ENCODE measurements at regions not wholly inside any gene's neighbourhood (a gene's known extent, or its start where the extent isn't known, plus 50 kb on each side); places are given as distances from the start of the nearest gene placed in this dataset.

DNA sequence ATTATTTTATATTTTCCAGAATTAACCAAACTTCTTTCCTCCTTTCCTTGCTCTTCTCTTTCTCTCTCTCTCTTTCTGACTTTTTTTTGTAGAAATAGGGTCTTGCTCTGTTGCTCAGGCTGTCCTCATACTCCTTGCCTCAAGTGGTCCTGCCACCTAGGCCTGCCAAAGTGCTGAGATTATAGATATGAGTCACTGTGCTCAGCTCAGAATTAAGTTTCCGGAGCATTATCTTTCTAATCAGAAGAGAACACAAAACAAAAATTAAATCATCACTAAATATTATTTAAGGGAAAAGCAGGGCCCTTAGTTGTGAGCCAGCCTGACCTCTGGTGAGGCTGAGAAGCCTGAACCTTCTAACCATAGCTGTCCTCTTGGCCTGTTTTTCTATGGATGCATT, 168.2 kb downstream of the SOX2 start:
- H3K4me1 ChIP-seq (ENCODE audit: insufficient read depth, low read length) = peaks cover 6% of the 10 kb centered on the region
- no peaks in the 10 kb centered on the region for H3K27me3 ChIP-seq (ENCODE audit: insufficient read depth, low read length)
- no peak overlapping the region for H2AFZ ChIP-seq (ENCODE audit: low read depth, low read length)
- H3K36me3 ChIP-seq (ENCODE audit: insufficient read depth, low read length) = no peaks in the 10 kb centered on the region
- no peak overlapping the region for H3K4me3 ChIP-seq (ENCODE audit: low read length)
- H3K9me3 ChIP-seq (ENCODE audit: low read length) = no peaks in the 10 kb centered on the region

DNA sequence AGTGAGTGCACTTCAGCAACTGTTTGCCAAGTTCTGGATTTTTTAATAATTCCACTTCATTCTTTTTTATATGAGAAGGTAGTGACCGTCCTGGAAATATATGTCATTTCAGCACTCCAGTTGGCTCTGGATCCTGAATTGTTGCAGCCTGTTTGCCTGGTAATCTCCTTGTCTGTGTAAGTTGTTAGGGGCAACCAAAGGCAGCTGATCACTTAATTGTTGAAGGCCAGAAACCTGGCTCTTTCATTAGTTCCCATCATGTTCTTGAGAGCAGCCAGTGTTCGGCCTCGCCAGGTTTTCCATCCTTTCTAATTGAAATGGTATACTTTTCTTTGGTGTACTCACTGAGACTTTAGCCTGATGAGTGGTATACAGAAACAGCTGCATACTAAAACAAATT, 168.6 kb downstream of the SOX2 start:
- H2AFZ ChIP-seq (ENCODE audit: low read depth, low read length) = no peak overlapping the region
- peaks cover 6% of the 10 kb centered on the region for H3K4me1 ChIP-seq (ENCODE audit: insufficient read depth, low read length)
- no peaks in the 10 kb centered on the region for H3K9me3 ChIP-seq (ENCODE audit: low read length)
- no peak overlapping the region for H3K4me3 ChIP-seq (ENCODE audit: low read length)
- no peaks in the 10 kb centered on the region for H3K27me3 ChIP-seq (ENCODE audit: insufficient read depth, low read length)
- no peaks in the 10 kb centered on the region for H3K36me3 ChIP-seq (ENCODE audit: insufficient read depth, low read length)

DNA sequence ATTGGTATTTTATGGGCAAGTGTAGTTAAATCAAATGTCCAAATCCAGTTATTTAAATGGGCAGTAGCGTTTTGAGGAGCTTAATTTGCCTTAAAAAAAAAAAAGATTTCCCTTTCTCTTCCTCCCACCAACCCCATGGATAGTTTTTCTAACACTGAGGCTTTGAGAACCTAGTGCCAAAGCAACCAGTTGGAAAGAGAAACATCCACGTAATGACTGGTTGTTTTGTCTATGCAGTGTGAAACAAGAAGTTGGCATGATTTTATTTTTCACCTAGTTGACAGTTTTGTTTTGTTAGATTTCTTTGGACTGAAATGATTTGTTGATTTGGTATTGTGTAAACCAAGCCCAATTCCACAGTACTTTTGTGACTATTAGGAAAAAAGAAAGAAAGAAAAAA, 170.0 kb downstream of the SOX2 start:
- peaks cover 9% of the 10 kb centered on the region for H3K4me1 ChIP-seq (ENCODE audit: insufficient read depth, low read length)
- H3K9me3 ChIP-seq (ENCODE audit: low read length) = no peaks in the 10 kb centered on the region
- no peaks in the 10 kb centered on the region for H3K36me3 ChIP-seq (ENCODE audit: insufficient read depth, low read length)
- H2AFZ ChIP-seq (ENCODE audit: low read depth, low read length) = no peak overlapping the region
- H3K27me3 ChIP-seq (ENCODE audit: insufficient read depth, low read length) = no peaks in the 10 kb centered on the region
- no peak overlapping the region for H3K4me3 ChIP-seq (ENCODE audit: low read length)

DNA sequence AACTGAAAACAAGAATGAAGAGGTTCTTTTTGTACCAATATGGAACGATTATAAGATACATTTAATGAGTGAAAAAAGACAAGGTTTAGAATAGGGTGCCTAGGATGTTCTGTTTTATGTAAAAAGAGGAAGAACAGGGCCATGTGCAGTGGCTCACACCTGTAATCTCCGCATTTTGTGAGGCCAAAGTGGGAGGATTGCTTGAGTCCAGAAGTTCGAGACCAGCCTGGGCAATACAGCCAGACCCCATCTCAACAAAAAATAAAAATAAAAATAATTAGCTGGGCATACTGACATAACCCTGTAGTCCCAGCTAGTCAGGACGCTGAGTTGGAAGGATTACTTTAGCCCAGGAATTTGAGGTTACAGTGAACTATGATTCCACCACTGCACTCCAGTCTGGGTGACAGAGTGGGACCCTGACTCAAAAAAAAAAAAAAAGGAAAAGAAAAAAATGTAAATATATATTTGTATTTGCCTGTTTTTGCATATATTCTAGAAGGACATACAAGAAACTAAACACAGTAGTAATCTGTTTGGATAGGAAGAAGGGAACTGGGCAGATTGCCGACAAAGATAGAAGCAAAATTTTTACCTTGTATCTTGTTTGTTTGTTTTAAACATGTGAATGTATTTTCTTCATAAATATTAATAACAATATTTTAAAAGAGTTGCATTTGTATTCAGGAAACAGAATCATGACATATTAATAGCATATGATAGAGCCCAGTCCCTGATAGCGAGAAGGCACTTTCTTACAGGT, 174.3 kb downstream of the SOX2 start:
- no peaks in the 10 kb centered on the region for H3K9me3 ChIP-seq (ENCODE audit: low read length)
- no peaks in the 10 kb centered on the region for H3K27me3 ChIP-seq (ENCODE audit: insufficient read depth, low read length)
- no peaks in the 10 kb centered on the region for H3K36me3 ChIP-seq (ENCODE audit: insufficient read depth, low read length)
- no peak overlapping the region for H2AFZ ChIP-seq (ENCODE audit: low read depth, low read length)
- peaks cover 10% of the 10 kb centered on the region for H3K4me1 ChIP-seq (ENCODE audit: insufficient read depth, low read length)
- no peak overlapping the region for H3K4me3 ChIP-seq (ENCODE audit: low read length)

DNA sequence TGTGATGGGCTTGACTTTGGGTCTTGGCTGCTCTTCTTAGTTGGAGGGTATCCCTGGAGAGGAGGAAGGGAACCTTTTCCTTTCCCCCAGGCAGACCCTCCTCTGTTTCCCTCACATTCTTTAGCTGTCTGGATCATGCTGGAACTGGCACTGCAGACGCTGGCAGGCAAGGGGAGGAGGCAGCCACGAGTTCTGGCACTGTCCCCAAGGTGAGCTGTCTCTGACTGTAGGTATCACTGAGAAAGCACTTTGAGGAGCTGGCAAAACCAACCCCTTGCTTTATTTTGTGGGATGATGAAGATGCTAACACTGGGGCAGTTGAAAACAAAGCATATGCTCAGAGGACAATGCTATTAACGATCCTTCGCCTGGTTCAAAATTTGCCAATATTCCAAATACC, 175.0 kb downstream of the SOX2 start:
- no peaks in the 10 kb centered on the region for H3K36me3 ChIP-seq (ENCODE audit: insufficient read depth, low read length)
- peaks cover 10% of the 10 kb centered on the region for H3K4me1 ChIP-seq (ENCODE audit: insufficient read depth, low read length)

DNA sequence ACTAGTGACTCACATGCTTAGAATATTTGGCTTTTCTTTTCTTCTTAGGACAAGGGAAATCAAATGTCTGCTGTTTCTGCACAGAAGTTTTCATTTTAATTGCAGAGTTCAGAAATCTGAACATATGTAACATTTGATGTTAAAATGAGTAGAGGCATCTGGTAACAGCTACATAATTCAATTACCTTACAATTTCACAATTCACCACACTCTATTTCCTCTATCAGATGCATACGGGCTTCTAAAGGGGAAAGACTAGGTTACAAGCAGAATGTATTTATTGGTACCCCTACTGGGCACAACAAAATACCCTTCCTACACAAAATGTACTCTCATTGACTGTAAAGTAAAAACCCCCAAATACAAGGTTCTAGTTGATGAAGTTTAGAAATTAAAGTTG, 176.0 kb downstream of the SOX2 start:
- Histone ChIP-seq H3K27me3 (ENCODE audit: insufficient read depth, low read length) (no peaks in the 10 kb centered on the region), H3K36me3 (ENCODE audit: insufficient read depth, low read length) (no peaks in the 10 kb centered on the region), H3K4me1 (ENCODE audit: insufficient read depth, low read length) (peaks cover 8% of the 10 kb centered on the region), H2AFZ (ENCODE audit: low read depth, low read length) (peak overlapping the region; percentile 37), H3K4me3 (ENCODE audit: low read length) (no peak overlapping the region), H3K9me3 (ENCODE audit: low read length) (no peaks in the 10 kb centered on the region)

More for the DNA sequence above, 175.0 kb downstream of the SOX2 start:
- H2AFZ ChIP-seq (ENCODE audit: low read depth, low read length) = no peak overlapping the region
- no peak overlapping the region for H3K4me3 ChIP-seq (ENCODE audit: low read length)
- H3K27me3 ChIP-seq (ENCODE audit: insufficient read depth, low read length) = no peaks in the 10 kb centered on the region
- no peaks in the 10 kb centered on the region for H3K9me3 ChIP-seq (ENCODE audit: low read length)

DNA sequence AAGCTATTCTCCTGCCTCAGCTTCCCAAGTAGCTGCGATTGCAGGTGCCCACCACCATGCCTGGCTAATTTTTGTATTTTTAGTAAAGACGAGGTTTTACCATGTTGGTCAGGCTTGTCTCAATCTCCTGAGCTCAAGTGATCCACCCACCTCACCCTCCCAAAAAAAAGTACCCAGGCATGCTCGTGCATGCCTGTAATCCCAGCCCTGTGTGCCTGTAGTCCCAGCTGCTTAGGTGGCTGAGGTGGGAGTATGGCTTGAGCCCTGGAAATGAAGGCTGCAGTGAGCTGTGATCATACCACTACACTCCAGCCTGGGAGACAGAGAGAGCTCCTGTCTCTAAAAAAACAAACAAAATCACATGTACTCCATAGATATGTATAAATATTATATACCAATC, 176.5 kb downstream of the SOX2 start:
- Histone ChIP-seq H3K4me3 (ENCODE audit: low read length) (no peak overlapping the region), H2AFZ (ENCODE audit: low read depth, low read length) (no peak overlapping the region), H3K9me3 (ENCODE audit: low read length) (no peaks in the 10 kb centered on the region), H3K27me3 (ENCODE audit: insufficient read depth, low read length) (no peaks in the 10 kb centered on the region), H3K36me3 (ENCODE audit: insufficient read depth, low read length) (no peaks in the 10 kb centered on the region), H3K4me1 (ENCODE audit: insufficient read depth, low read length) (peaks cover 8% of the 10 kb centered on the region)

DNA sequence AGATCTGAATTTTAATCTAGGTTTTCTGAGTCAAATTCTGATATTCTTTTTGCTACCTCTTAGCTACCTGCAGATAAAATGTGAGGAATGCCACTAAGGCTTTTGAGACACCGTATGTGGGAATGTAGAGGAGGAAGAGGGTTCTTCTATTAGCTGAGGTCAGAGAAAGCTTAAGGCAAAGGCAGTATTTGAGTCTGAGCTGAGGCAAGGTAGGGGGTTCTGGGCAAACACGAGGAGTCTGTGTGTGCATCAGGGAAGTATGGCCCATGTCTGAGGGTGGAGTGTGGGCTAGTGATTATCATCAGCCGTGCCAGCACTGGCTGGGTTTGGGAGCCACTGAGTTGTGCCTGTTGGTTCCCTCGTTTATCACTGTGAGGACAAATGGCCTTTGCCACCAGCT, 181.1 kb downstream of the SOX2 start:
- Histone ChIP-seq H3K36me3 (ENCODE audit: insufficient read depth, low read length) (no peaks in the 10 kb centered on the region), H3K4me1 (ENCODE audit: insufficient read depth, low read length) (no peaks in the 10 kb centered on the region), H3K27me3 (ENCODE audit: insufficient read depth, low read length) (no peaks in the 10 kb centered on the region), H3K4me3 (ENCODE audit: low read length) (no peak overlapping the region), H3K9me3 (ENCODE audit: low read length) (no peaks in the 10 kb centered on the region), H2AFZ (ENCODE audit: low read depth, low read length) (no peak overlapping the region)

DNA sequence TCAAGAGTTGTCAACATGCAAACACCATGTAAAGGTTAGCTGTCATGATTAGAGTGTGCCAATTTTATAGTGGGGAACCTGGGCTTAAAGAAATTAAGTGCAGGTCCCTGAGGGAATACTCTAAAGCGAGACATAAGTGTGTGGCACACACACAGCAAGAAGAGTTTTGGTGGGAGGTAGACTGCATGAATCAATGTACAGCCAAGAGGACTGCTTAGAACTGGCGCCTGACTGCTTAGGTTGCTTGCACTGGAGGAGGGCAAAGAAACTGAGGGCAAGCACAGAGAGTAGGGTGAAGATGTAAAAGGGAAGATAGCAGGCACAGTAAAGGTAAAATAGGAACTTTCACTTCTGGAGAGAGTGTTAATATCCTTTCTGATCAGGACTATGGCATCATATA, 184.9 kb downstream of the SOX2 start:
- H3K36me3 ChIP-seq (ENCODE audit: insufficient read depth, low read length) = no peaks in the 10 kb centered on the region
- H3K4me3 ChIP-seq (ENCODE audit: low read length) = no peak overlapping the region
- no peaks in the 10 kb centered on the region for H3K4me1 ChIP-seq (ENCODE audit: insufficient read depth, low read length)
- H3K27me3 ChIP-seq (ENCODE audit: insufficient read depth, low read length) = no peaks in the 10 kb centered on the region
- no peak overlapping the region for H2AFZ ChIP-seq (ENCODE audit: low read depth, low read length)
- no peaks in the 10 kb centered on the region for H3K9me3 ChIP-seq (ENCODE audit: low read length)

DNA sequence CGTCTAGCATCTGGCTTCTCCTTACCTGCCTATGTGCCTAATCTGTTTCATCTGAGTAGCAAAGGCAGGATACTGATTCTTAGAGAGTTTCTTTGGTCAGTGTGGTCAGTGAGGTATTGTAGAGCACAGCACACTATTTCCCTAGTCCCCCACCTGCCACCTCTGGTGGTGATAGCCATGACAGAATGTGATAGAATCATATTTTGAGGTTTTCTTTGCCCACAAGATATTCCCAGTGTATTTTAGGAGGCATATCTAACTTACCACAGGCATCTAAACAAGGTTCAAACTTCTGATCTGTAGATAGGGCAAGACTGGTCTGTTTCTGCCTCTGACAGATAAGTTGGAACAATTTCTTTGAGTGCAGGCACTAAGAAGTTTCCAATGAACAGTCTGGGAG, 188.0 kb downstream of the SOX2 start:
- Histone ChIP-seq H3K4me3 (ENCODE audit: low read length) (no peak overlapping the region), H3K27me3 (ENCODE audit: insufficient read depth, low read length) (no peaks in the 10 kb centered on the region), H3K36me3 (ENCODE audit: insufficient read depth, low read length) (no peaks in the 10 kb centered on the region), H2AFZ (ENCODE audit: low read depth, low read length) (no peak overlapping the region), H3K9me3 (ENCODE audit: low read length) (no peaks in the 10 kb centered on the region), H3K4me1 (ENCODE audit: insufficient read depth, low read length) (no peaks in the 10 kb centered on the region)

DNA sequence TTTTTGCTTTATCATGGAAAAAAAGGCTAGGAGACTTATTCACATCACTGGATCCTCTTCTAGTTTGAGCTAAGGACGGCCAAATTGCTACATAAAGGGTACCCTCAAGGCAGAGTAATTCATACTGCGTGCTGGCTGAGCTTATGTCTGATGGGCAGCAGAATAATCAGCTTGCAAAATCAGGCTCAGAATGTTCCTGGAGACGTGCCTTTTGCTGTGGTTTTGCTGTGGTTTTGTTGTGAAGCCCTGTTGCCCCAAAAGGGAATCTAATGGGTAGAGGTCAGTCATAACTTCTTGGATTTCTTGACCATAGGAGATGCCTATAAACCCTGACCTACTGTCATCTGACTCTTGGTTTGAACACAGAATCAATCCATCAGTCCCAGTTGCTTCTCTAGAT, 189.9 kb downstream of the SOX2 start:
- no peaks in the 10 kb centered on the region for H3K9me3 ChIP-seq (ENCODE audit: low read length)
- no peaks in the 10 kb centered on the region for H3K4me1 ChIP-seq (ENCODE audit: insufficient read depth, low read length)
- no peak overlapping the region for H3K4me3 ChIP-seq (ENCODE audit: low read length)
- no peaks in the 10 kb centered on the region for H3K27me3 ChIP-seq (ENCODE audit: insufficient read depth, low read length)
- no peaks in the 10 kb centered on the region for H3K36me3 ChIP-seq (ENCODE audit: insufficient read depth, low read length)
- H2AFZ ChIP-seq (ENCODE audit: low read depth, low read length) = no peak overlapping the region

DNA sequence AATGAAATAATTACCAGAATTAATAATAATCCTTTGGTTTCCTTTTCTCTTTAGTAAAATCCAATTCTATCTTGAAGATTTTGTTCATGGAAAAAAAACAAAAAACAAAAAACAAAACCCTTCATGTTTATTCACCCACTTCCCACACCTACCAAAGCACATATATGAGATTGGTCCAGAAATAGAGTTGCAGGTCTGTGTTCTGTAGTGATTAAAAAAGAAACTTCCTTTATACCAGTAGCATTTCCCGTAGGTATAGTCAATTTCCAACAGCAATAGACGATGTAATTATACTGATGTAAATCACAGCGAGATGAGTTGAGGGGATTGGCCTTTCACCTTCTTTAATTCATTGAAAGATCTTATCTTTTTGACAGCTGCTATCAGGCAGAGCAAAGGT, 194.6 kb downstream of the SOX2 start:
- no peaks in the 10 kb centered on the region for H3K27me3 ChIP-seq (ENCODE audit: insufficient read depth, low read length)
- no peaks in the 10 kb centered on the region for H3K36me3 ChIP-seq (ENCODE audit: insufficient read depth, low read length)

DNA sequence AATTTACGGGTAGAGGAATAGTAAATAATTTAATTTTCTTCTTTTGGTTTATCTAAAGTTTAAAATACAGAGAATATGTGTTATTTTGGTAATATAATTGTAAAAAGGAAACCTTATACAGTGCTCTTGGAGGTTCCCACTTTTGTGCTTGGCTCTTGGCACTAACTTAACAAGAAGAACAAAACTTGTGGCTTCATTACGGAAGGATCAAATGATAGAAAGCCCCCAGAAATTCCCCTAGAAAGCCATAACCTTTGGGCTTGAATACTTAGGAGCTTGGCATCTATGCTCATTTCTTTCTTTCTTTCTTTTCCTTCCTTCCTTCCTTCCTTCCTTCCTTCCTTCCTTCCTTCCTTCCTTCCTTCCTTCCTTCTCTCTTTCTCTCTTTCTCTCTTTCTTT, 197.5 kb downstream of the SOX2 start:
- Histone ChIP-seq H3K27me3 (ENCODE audit: insufficient read depth, low read length) (no peaks in the 10 kb centered on the region), H3K4me3 (ENCODE audit: low read length) (no peak overlapping the region), H3K9me3 (ENCODE audit: low read length) (no peaks in the 10 kb centered on the region), H3K4me1 (ENCODE audit: insufficient read depth, low read length) (no peaks in the 10 kb centered on the region), H3K36me3 (ENCODE audit: insufficient read depth, low read length) (no peaks in the 10 kb centered on the region), H2AFZ (ENCODE audit: low read depth, low read length) (no peak overlapping the region)

More for the DNA sequence above, 194.6 kb downstream of the SOX2 start:
- Histone ChIP-seq H3K4me3 (ENCODE audit: low read length) (no peak overlapping the region), H3K4me1 (ENCODE audit: insufficient read depth, low read length) (no peaks in the 10 kb centered on the region), H3K9me3 (ENCODE audit: low read length) (no peaks in the 10 kb centered on the region), H2AFZ (ENCODE audit: low read depth, low read length) (no peak overlapping the region)

DNA sequence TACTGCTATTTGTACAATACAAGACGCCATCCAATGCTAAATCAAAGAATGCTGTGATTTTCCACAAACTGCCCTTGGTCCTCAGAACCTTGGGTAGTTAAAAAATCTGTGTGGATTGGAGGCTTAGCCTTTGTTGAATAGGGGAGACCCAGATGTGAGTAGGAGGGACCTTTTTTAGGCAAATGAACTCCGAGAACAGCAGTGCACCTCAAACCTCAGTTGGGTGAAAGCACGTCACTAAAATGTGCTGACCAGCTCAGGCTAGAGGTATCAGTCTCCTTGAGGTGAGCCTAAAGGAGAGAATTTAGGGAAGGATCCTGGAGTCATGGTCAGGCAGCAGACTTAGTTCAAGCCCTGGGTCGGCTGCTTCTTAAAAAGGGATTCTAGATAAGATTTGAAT, 200.7 kb downstream of the SOX2 start:
- no peak overlapping the region for H3K4me3 ChIP-seq (ENCODE audit: low read length)
- H3K36me3 ChIP-seq (ENCODE audit: insufficient read depth, low read length) = no peaks in the 10 kb centered on the region
- H2AFZ ChIP-seq (ENCODE audit: low read depth, low read length) = no peak overlapping the region
- H3K9me3 ChIP-seq (ENCODE audit: low read length) = no peaks in the 10 kb centered on the region
- H3K27me3 ChIP-seq (ENCODE audit: insufficient read depth, low read length) = no peaks in the 10 kb centered on the region
- peaks cover 12% of the 10 kb centered on the region for H3K4me1 ChIP-seq (ENCODE audit: insufficient read depth, low read length)
